ENCODE measurements at regions not wholly inside any gene's neighbourhood (a gene's known extent, or its start where the extent isn't known, plus 50 kb on each side); places are given as distances from the start of the nearest gene placed in this dataset.

- no peak for TF ChIP-seq CTCF (conservative IDR thresholded peaks at IDR 0.05; ENCODE audit: low read depth, low read length)
- no peak for DNase-seq (ENCODE audit: low read depth)
- no peak overlapping the region for H3K4me3 ChIP-seq (ENCODE audit: low read depth, low read length)
These were observed 67.2 kb upstream of the CTBP2 start for GRCh38 chr10:125227546-125227945.

DNA sequence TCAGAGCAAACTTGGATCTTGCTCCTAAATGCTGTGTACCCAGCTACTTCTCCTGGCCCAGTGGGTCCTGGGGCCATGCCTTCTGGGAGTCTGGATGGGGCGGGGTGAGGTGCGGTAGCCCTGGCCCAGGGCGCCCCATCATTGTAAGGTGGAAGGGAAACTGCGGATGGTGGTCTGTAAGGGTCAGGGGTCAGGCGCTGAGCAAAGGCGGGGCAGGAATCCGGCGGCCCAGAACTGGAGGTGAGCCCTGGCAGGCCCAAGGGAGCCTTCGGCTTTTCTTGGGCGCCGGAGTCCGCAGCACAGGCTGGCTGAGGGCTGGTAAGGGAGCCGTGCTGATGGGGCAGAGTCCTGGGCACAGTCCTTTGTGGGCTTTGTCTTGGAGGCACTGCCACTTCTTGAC is 66.5 kb upstream of the CTBP2 start:
- no peak for DNase-seq (ENCODE audit: low read depth)
- no peak for TF ChIP-seq CTCF (conservative IDR thresholded peaks at IDR 0.05; ENCODE audit: low read depth, low read length)
- H3K4me3 ChIP-seq (ENCODE audit: low read depth, low read length), result no peak overlapping the region

DNA sequence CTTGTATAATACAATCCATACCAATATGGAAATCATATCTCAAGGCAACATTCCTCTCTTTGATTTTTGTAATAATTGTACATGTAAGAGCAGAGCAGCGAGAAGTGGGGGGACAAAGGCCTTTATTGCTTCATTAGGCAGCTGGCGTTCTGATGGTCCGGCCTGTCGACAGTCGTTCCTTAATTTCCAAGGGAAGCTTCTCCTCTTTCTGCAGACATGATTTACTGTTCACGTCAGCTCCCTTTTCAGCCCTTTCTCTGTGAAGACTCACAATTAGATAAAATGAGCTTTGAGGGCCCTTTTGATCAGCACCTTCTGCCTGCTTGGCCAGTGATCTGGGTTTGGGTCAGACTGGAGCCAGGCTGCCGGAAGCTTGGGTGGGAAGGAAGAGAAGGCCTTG is 65.6 kb upstream of the CTBP2 start:
- DNase-seq (ENCODE audit: low read depth), result no peak
- TF ChIP-seq CTCF (conservative IDR thresholded peaks at IDR 0.05; ENCODE audit: low read depth, low read length), result no peak
- no peak overlapping the region for H3K4me3 ChIP-seq (ENCODE audit: low read depth, low read length)

- no peak for DNase-seq (ENCODE audit: low read depth)
- no peak for TF ChIP-seq CTCF (conservative IDR thresholded peaks at IDR 0.05; ENCODE audit: low read depth, low read length)
- no peak overlapping the region for H3K4me3 ChIP-seq (ENCODE audit: low read depth, low read length)
These were observed 64.7 kb upstream of the CTBP2 start for GRCh38 chr10:125225051-125225450.

GRCh38 chr10:125222515-125223308 is 62.3 kb upstream of the CTBP2 start:
- no peak overlapping the region for H3K4me3 ChIP-seq (ENCODE audit: low read depth, low read length)
- TF ChIP-seq CTCF (conservative IDR thresholded peaks at IDR 0.05; ENCODE audit: low read depth, low read length), result no peak
- DNase-seq (ENCODE audit: low read depth), result no peak

GRCh38 chr10:125221716-125222115 is 61.4 kb upstream of the CTBP2 start:
- H3K4me3 ChIP-seq (ENCODE audit: low read depth, low read length), result no peak overlapping the region
- TF ChIP-seq CTCF (conservative IDR thresholded peaks at IDR 0.05; ENCODE audit: low read depth, low read length), result no peak
- no peak for DNase-seq (ENCODE audit: low read depth)

DNA sequence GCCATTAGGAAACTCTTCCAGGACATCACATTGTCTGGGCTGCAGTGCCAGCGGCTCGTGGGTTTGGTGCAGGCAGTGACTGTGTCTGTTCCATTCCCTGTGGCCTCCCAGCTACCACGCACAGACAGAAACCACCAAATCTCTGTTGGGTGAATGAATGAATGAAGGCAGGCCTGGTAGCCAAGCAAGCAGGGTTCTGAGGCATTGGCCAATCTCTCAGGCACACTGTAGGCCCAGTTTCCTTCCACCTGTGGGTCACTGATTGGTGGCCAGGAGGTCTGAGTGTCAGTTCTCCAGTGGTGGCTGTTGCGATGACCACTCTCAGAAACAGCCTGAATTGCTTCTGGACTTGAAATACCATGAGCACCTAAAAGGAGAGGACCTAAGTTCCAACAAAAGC is 59.4 kb upstream of the CTBP2 start:
- H3K4me3 ChIP-seq (ENCODE audit: low read depth, low read length), result no peak overlapping the region
- no peak for DNase-seq (ENCODE audit: low read depth)
- TF ChIP-seq CTCF (conservative IDR thresholded peaks at IDR 0.05; ENCODE audit: low read depth, low read length), result no peak

Measured in choroid plexus epithelial cell (primary cell).